ENCODE measurements at regions not wholly inside any gene's neighbourhood (a gene's known extent, or its start where the extent isn't known, plus 50 kb on each side); places are given as distances from the start of the nearest gene placed in this dataset.

DNA sequence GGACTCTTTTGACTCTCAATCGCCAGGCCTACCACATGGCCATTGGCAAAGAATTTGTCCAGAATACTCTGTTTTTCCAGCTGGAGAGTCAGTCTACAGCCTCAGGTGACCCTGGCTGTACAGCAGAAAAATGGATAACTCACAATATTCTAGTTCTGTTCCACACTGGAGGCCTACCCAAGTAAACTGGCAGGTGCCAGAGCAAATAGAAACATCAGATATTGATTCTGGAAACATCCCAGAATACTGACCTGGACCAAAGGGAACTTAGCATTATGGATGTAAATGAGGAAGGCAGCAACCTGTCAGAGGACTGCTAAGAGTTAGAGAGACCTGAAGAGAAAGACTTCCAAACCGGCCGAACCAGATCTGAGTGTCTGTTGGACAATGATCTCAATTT is 147.9 kb upstream of the SMAD1 start:
- H3K36me3 ChIP-seq = no peaks in the 10 kb centered on the region
- H3K9me3 ChIP-seq = no peaks in the 10 kb centered on the region
- DNase-seq (ENCODE audit: low spot score in 2 of 2) = peak in 1 of 2 donors; percentile 20
- no peak overlapping the region for H3K27ac ChIP-seq
- intact Hi-C loops (cut with DNase I; ENCODE audit: low total_unique reads) = no loop called here
- H3K4me3 ChIP-seq = no peak overlapping the region
- no peaks in the 10 kb centered on the region for H3K4me1 ChIP-seq
- no peaks in the 10 kb centered on the region for H3K27me3 ChIP-seq
- TF ChIP-seq CTCF (IDR thresholded peaks at IDR 0.05) = no peak
- no peak for TF ChIP-seq POLR2A (IDR thresholded peaks at IDR 0.05)
- no peak for TF ChIP-seq POLR2AphosphoS5 (IDR thresholded peaks at IDR 0.05)

GRCh38 chr4:145326491-145326890 is 146.1 kb upstream of the OTUD4 start:
- Histone ChIP-seq H3K9me3 (peaks cover 0 to 4% of the 10 kb centered on the region in 2 donors), H3K27ac (no peak overlapping the region), H3K27me3 (no peaks in the 10 kb centered on the region), H3K36me3 (no peaks in the 10 kb centered on the region), H3K4me3 (no peak overlapping the region), H3K4me1 (no peaks in the 10 kb centered on the region)
- TF ChIP-seq POLR2A (IDR thresholded peaks at IDR 0.05) (no peak), CTCF (IDR thresholded peaks at IDR 0.05) (no peak), POLR2AphosphoS5 (IDR thresholded peaks at IDR 0.05) (no peak)
- intact Hi-C loops (cut with DNase I; ENCODE audit: low total_unique reads) = no loop called here
- no peak for DNase-seq (ENCODE audit: low spot score in 2 of 2)

DNA sequence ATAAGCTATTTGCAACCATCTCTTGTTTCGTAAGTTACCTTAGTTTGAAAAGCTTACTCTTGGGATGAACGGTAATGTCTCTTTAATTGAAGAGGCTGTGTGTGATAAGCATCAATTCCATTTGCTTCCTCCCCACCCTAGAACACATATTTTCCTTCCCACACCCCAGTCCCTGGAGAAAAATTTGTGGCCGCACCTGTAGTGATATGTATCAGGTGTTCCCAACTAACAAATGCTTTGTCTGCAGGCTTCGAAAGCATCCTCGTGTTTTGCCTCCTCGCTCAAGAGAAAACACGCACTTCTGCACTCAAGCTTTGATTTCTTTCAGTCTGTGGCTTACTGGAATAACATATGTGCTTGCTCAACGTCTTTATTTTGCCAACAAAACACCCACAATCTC is 143.8 kb upstream of the OTUD4 start:
- Histone ChIP-seq H3K4me3 (no peak overlapping the region), H3K4me1 (no peaks in the 10 kb centered on the region), H3K9me3 (peaks cover 0 to 4% of the 10 kb centered on the region in 2 donors), H3K27ac (no peak overlapping the region), H3K27me3 (no peaks in the 10 kb centered on the region), H3K36me3 (no peaks in the 10 kb centered on the region)
- intact Hi-C loops (cut with DNase I; ENCODE audit: low total_unique reads) = no loop called here
- DNase-seq (ENCODE audit: low spot score in 2 of 2) = no peak
- TF ChIP-seq CTCF (IDR thresholded peaks at IDR 0.05) (no peak), POLR2AphosphoS5 (IDR thresholded peaks at IDR 0.05) (no peak), POLR2A (IDR thresholded peaks at IDR 0.05) (no peak)

GRCh38 chr4:145320294-145320693 is 139.9 kb upstream of the OTUD4 start:
- TF ChIP-seq POLR2AphosphoS5 (IDR thresholded peaks at IDR 0.05) = no peak
- TF ChIP-seq POLR2A (IDR thresholded peaks at IDR 0.05) = no peak
- no peak for TF ChIP-seq CTCF (IDR thresholded peaks at IDR 0.05)
- Histone ChIP-seq H3K27me3 (no peaks in the 10 kb centered on the region), H3K4me3 (no peak overlapping the region), H3K36me3 (no peaks in the 10 kb centered on the region), H3K4me1 (no peaks in the 10 kb centered on the region), H3K9me3 (no peaks in the 10 kb centered on the region), H3K27ac (no peak overlapping the region)
- intact Hi-C loops (cut with DNase I; ENCODE audit: low total_unique reads) = no loop called here
- no peak for DNase-seq (ENCODE audit: low spot score in 2 of 2)

DNA sequence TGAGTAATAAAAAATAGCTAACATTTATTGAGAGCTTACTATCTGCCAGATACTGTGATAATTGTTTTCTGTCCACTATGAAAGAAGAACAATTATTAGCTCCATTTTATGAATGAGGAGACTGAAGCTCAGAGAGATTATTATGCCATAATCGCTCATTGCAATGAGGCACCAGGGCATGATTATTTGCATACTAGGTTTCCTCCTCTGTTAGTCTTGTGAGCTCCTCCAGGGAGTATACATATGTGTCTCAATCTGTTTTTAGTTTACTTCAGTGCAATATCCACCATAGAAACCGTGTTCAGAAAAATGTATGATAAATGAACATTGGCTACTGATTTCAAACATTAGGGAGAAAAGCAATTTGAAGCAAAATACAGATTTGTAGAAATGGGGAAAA is 139.4 kb upstream of the OTUD4 start:
- Histone ChIP-seq H3K27ac (no peak overlapping the region), H3K27me3 (no peaks in the 10 kb centered on the region), H3K4me1 (no peaks in the 10 kb centered on the region), H3K9me3 (no peaks in the 10 kb centered on the region), H3K36me3 (no peaks in the 10 kb centered on the region), H3K4me3 (no peak overlapping the region)
- TF ChIP-seq POLR2AphosphoS5 (IDR thresholded peaks at IDR 0.05) (no peak), POLR2A (IDR thresholded peaks at IDR 0.05) (no peak), CTCF (IDR thresholded peaks at IDR 0.05) (no peak)
- DNase-seq (ENCODE audit: low spot score in 2 of 2) = no peak
- intact Hi-C loops (cut with DNase I; ENCODE audit: low total_unique reads) = no loop called here

Data from breast epithelium (tissue), 4 donors.